ENCODE measurements at regions not wholly inside any gene's neighbourhood (a gene's known extent, or its start where the extent isn't known, plus 50 kb on each side); places are given as distances from the start of the nearest gene placed in this dataset.

DNA sequence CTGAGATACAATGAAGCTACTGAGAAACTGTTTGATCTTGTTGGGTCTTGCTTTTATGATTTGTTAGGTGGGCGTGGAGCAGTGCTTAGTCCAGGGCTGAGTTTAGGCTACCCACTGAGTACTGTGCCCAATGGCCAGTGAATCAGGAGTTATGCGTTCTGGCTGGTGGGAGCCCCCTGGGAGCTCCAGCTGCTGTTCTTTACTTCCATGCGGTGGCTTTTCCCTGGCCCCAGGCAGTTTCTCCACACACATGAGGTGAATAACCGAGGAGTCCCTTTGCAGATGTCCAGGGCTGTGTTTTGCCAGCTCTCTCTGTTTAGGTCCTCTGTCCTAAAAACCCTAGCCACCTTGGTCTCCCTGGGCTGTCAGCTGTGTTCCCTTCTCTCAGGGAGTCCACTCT, 106.5 kb downstream of the KLF13 start:
- H2AFZ ChIP-seq (ENCODE audit: low read depth, low read length), result no peak overlapping the region
- no peaks in the 10 kb centered on the region for H3K27me3 ChIP-seq (ENCODE audit: low read depth, low read length)
- no peak for TF ChIP-seq EZH2phosphoT487 (IDR thresholded peaks at IDR 0.05; ENCODE audit: low read depth)
- TF ChIP-seq, protein P1, sequence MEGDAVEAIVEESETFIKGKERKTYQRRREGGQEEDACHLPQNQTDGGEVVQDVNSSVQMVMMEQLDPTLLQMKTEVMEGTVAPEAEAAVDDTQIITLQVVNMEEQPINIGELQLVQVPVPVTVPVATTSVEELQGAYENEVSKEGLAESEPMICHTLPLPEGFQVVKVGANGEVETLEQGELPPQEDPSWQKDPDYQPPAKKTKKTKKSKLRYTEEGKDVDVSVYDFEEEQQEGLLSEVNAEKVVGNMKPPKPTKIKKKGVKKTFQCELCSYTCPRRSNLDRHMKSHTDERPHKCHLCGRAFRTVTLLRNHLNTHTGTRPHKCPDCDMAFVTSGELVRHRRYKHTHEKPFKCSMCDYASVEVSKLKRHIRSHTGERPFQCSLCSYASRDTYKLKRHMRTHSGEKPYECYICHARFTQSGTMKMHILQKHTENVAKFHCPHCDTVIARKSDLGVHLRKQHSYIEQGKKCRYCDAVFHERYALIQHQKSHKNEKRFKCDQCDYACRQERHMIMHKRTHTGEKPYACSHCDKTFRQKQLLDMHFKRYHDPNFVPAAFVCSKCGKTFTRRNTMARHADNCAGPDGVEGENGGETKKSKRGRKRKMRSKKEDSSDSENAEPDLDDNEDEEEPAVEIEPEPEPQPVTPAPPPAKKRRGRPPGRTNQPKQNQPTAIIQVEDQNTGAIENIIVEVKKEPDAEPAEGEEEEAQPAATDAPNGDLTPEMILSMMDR (IDR thresholded peaks at IDR 0.05; ENCODE audit: low read depth, low read length), result no peak
- no peaks in the 10 kb centered on the region for H3K36me3 ChIP-seq (replicated peaks; ENCODE audit: low read depth, low read length)
- no peak overlapping the region for H3K9ac ChIP-seq (ENCODE audit: low read length)
- H3K27ac ChIP-seq (ENCODE audit: low read length), result no peak overlapping the region
- H3K4me2 ChIP-seq (ENCODE audit: low read length), result no peak overlapping the region
- H3K9me3 ChIP-seq (ENCODE audit: insufficient read depth, low read length), result no peaks in the 10 kb centered on the region
- peaks cover 39% of the 10 kb centered on the region for H3K4me1 ChIP-seq (ENCODE audit: low read length)
- H4K20me1 ChIP-seq (ENCODE audit: insufficient read depth, low read length), result no peaks in the 10 kb centered on the region
- no peaks in the 10 kb centered on the region for H3K79me2 ChIP-seq (ENCODE audit: low read length)
- no peak overlapping the region for H3K4me3 ChIP-seq (ENCODE audit: low read length)

GRCh38 chr15:31433574-31433973, 106.9 kb downstream of the KLF13 start:
- H3K36me3 ChIP-seq (replicated peaks; ENCODE audit: low read depth, low read length), result no peaks in the 10 kb centered on the region
- H2AFZ ChIP-seq (ENCODE audit: low read depth, low read length), result no peak overlapping the region
- H3K9ac ChIP-seq (ENCODE audit: low read length), result no peak overlapping the region
- H3K27me3 ChIP-seq (ENCODE audit: low read depth, low read length), result no peaks in the 10 kb centered on the region
- H3K27ac ChIP-seq (ENCODE audit: low read length), result no peak overlapping the region
- H4K20me1 ChIP-seq (ENCODE audit: insufficient read depth, low read length), result no peaks in the 10 kb centered on the region
- no peaks in the 10 kb centered on the region for H3K9me3 ChIP-seq (ENCODE audit: insufficient read depth, low read length)
- no peak overlapping the region for H3K4me3 ChIP-seq (ENCODE audit: low read length)
- H3K79me2 ChIP-seq (ENCODE audit: low read length), result no peaks in the 10 kb centered on the region
- TF ChIP-seq EZH2phosphoT487 (IDR thresholded peaks at IDR 0.05; ENCODE audit: low read depth), result no peak
- TF ChIP-seq, protein P1 (IDR thresholded peaks at IDR 0.05; ENCODE audit: low read depth, low read length), result no peak
- no peak overlapping the region for H3K4me2 ChIP-seq (ENCODE audit: low read length)
- peaks cover 44% of the 10 kb centered on the region for H3K4me1 ChIP-seq (ENCODE audit: low read length)

- Histone ChIP-seq H3K9ac (ENCODE audit: low read length) (peak overlapping the region; percentile 69; the same call in 1 of the 2 replicates), H4K20me1 (ENCODE audit: insufficient read depth, low read length) (no peaks in the 10 kb centered on the region), H3K36me3 (replicated peaks; ENCODE audit: low read depth, low read length) (no peaks in the 10 kb centered on the region), H3K4me1 (ENCODE audit: low read length) (peaks cover 44% of the 10 kb centered on the region), H2AFZ (ENCODE audit: low read depth, low read length) (peak overlapping the region; percentile 98), H3K4me2 (ENCODE audit: low read length) (peak overlapping the region; percentile 99), H3K27me3 (ENCODE audit: low read depth, low read length) (no peaks in the 10 kb centered on the region), H3K9me3 (ENCODE audit: insufficient read depth, low read length) (no peaks in the 10 kb centered on the region), H3K79me2 (ENCODE audit: low read length) (no peaks in the 10 kb centered on the region), H3K27ac (ENCODE audit: low read length) (no peak overlapping the region), H3K4me3 (ENCODE audit: low read length) (peak overlapping the region; percentile 77; the same call in 1 of the 2 replicates)
- TF ChIP-seq EZH2phosphoT487 (IDR thresholded peaks at IDR 0.05; ENCODE audit: low read depth), result no peak
- TF ChIP-seq, protein P1 (IDR thresholded peaks at IDR 0.05; ENCODE audit: low read depth, low read length), result no peak
Measured at GRCh38 chr15:31434275-31434587, 107.6 kb downstream of the KLF13 start.

GRCh38 chr15:31434588-31435260, 108.1 kb downstream of the KLF13 start:
- no peaks in the 10 kb centered on the region for H3K79me2 ChIP-seq (ENCODE audit: low read length)
- peak overlapping the region; percentile 69 for H3K9ac ChIP-seq (ENCODE audit: low read length)
- H3K4me3 ChIP-seq (ENCODE audit: low read length), result peak overlapping the region; percentile 77
- peaks cover 46% of the 10 kb centered on the region for H3K4me1 ChIP-seq (ENCODE audit: low read length)
- peak overlapping the region; percentile 98 for H2AFZ ChIP-seq (ENCODE audit: low read depth, low read length)
- no peaks in the 10 kb centered on the region for H3K36me3 ChIP-seq (replicated peaks; ENCODE audit: low read depth, low read length)
- H4K20me1 ChIP-seq (ENCODE audit: insufficient read depth, low read length), result no peaks in the 10 kb centered on the region
- no peaks in the 10 kb centered on the region for H3K9me3 ChIP-seq (ENCODE audit: insufficient read depth, low read length)
- peak overlapping the region; percentile 17; the same call in 1 of the 2 replicates for H3K27ac ChIP-seq (ENCODE audit: low read length)
- H3K27me3 ChIP-seq (ENCODE audit: low read depth, low read length), result no peaks in the 10 kb centered on the region
- H3K4me2 ChIP-seq (ENCODE audit: low read length), result peak overlapping the region; percentile 99
- no peak for TF ChIP-seq EZH2phosphoT487 (IDR thresholded peaks at IDR 0.05; ENCODE audit: low read depth)
- TF ChIP-seq, protein P1 (IDR thresholded peaks at IDR 0.05; ENCODE audit: low read depth, low read length), result no peak
